Loucy (cell line): ENCODE measurements at regions not wholly inside any gene's neighbourhood (a gene's known extent, or its start where the extent isn't known, plus 50 kb on each side); places are given as distances from the start of the nearest gene placed in this dataset.

Experiments used
- CTCF ChIP-seq: fragments of 200-600 bp; sonication (generic); conservative IDR thresholded peaks from 2 replicates; pipeline ENCODE4 v1.5.1; 2014; ENCODE audit warnings: mild to moderate bottlenecking, antibody characterized with exemption, low read length
- EZH2phosphoT487 ChIP-seq: fragments of 200-600 bp; IDR thresholded peaks from 2 replicates; pipeline ENCODE4 v1.6.1; 2018; ENCODE audit warnings: antibody characterized with exemption, mild to moderate bottlenecking, moderate library complexity, borderline replicate concordance

- TF ChIP-seq CTCF (no peak), EZH2phosphoT487 (no peak)
These were observed 131.6 kb downstream of the MN1 start for GRCh38 chr22:27669798-27670599.
